Mucosa of descending colon (tissue), 3 donors: ENCODE measurements at regions not wholly inside any gene's neighbourhood (a gene's known extent, or its start where the extent isn't known, plus 50 kb on each side); places are given as distances from the start of the nearest gene placed in this dataset.

ENCODE experiments used
- ATAC-seq: fragments of 200-7000 bp; cut with Tn5 transposase; one replicate; pipeline ENCODE4 v1.9.1; 2020; ENCODE audit warnings: mild to moderate bottlenecking, moderate library complexity
- DNase-seq, 3 donors: peaks; one replicate each; pipeline ENCODE4 v3.0.0-alpha.2; 2020
- H3K36me3 ChIP-seq: fragments of 200-600 bp; one replicate; pipeline ENCODE4 v1.8.0; 2021; ENCODE audit warnings: low read depth, mild to moderate bottlenecking
- H3K4me1 ChIP-seq: fragments of 200-600 bp; one replicate; pipeline ENCODE4 v1.8.0; 2021; ENCODE audit warnings: low read depth, mild to moderate bottlenecking
- H3K4me3 ChIP-seq: fragments of 200-600 bp; one replicate; pipeline ENCODE4 v1.8.0; 2021; ENCODE audit warnings: mild to moderate bottlenecking
- H3K9me3 ChIP-seq: fragments of 200-600 bp; one replicate; pipeline ENCODE4 v1.8.0; 2021; ENCODE audit warnings: mild to moderate bottlenecking
- intact Hi-C, 2 donors: fragments of 100-400 bp; cut with DNase I in 1 of 2; cut with micrococcal nuclease in 1 of 2; formaldehyde crosslinking; loops; one replicate each; pipeline versions ENCODE4 v1.11.0 to v1.11.1; 2022; cut with DNase I, micrococcal nuclease
- TF ChIP-seq, protein P1 (sequence below): fragments of 200-600 bp; IDR thresholded peaks from one replicate; pipeline ENCODE4 v1.8.0; 2022; ENCODE audit warnings: antibody characterized with exemption, mild to moderate bottlenecking
- donor health status: DM: no; HTN: no; CAD: no; lungs with moderate emphysema.
- donor health status: DM: no; HTN: no; CAD: no.
- donor health status: DM: no; HTN: yes; CAD: no.

GRCh38 chr5:175003531-175003930 lies 279.1 kb downstream of the MSX2 start:
- H3K4me3 ChIP-seq: no peak overlapping the region
- no peak for ATAC-seq
- no peaks in the 10 kb centered on the region for H3K4me1 ChIP-seq
- intact Hi-C loops: no loop called here
- no peak for DNase-seq
- H3K36me3 ChIP-seq: no peaks in the 10 kb centered on the region
- TF ChIP-seq, protein P1, sequence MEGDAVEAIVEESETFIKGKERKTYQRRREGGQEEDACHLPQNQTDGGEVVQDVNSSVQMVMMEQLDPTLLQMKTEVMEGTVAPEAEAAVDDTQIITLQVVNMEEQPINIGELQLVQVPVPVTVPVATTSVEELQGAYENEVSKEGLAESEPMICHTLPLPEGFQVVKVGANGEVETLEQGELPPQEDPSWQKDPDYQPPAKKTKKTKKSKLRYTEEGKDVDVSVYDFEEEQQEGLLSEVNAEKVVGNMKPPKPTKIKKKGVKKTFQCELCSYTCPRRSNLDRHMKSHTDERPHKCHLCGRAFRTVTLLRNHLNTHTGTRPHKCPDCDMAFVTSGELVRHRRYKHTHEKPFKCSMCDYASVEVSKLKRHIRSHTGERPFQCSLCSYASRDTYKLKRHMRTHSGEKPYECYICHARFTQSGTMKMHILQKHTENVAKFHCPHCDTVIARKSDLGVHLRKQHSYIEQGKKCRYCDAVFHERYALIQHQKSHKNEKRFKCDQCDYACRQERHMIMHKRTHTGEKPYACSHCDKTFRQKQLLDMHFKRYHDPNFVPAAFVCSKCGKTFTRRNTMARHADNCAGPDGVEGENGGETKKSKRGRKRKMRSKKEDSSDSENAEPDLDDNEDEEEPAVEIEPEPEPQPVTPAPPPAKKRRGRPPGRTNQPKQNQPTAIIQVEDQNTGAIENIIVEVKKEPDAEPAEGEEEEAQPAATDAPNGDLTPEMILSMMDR: no peak
- no peaks in the 10 kb centered on the region for H3K9me3 ChIP-seq

DNA sequence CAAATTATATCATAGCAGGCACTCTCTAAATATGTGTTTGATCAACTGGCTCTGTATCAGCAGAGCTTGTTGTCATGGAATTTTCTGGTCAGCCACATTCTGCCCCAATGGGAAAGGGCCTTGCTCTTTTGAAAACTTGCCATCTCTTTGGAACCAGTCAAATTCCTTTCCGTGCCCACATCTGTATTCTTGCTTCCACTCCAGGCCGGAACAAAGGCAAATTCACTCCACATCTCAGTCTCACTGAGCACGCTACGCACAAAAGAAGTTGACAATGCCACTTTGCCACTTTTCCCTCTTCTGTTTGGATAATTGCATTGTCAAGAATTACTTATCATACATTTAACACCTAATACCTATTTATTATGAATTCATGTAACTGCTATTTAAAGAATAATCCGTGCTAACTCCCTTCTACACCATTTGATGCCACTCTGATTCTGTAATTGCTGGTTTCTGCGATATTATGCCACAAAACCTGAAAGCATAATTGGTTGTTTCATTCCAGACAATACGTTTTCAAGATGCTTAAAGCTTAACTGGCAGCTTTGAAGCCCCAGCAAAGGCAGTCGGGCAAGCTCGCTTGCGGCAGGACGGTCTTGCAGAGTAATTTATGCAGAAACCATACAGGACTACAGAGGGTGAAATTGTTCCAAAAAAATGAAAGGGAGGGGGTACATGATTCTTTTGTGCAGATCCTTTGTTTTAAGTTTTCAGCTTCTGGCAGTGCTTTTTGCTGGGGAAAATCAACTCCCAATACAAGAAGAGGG lies 277.7 kb downstream of the MSX2 start:
- ATAC-seq (no peak), DNase-seq (no peak)
- no peaks in the 10 kb centered on the region for H3K9me3 ChIP-seq
- no peaks in the 10 kb centered on the region for H3K4me1 ChIP-seq
- intact Hi-C loops: no loop called here
- TF ChIP-seq, protein P1: no peak
- no peak overlapping the region for H3K4me3 ChIP-seq
- no peaks in the 10 kb centered on the region for H3K36me3 ChIP-seq

GRCh38 chr5:175001311-175001710 lies 276.9 kb downstream of the MSX2 start:
- Histone ChIP-seq H3K36me3 (no peaks in the 10 kb centered on the region), H3K4me1 (no peaks in the 10 kb centered on the region), H3K9me3 (no peaks in the 10 kb centered on the region), H3K4me3 (no peak overlapping the region)
- intact Hi-C loops: no loop called here
- DNase-seq (no peak), ATAC-seq (no peak)
- TF ChIP-seq, protein P1: no peak

GRCh38 chr5:174999581-174999980 lies 275.2 kb downstream of the MSX2 start:
- Histone ChIP-seq H3K4me3 (no peak overlapping the region), H3K36me3 (no peaks in the 10 kb centered on the region), H3K9me3 (no peaks in the 10 kb centered on the region), H3K4me1 (no peaks in the 10 kb centered on the region)
- TF ChIP-seq, protein P1: no peak
- ATAC-seq (no peak), DNase-seq (no peak)
- intact Hi-C loops: no loop called here

DNA sequence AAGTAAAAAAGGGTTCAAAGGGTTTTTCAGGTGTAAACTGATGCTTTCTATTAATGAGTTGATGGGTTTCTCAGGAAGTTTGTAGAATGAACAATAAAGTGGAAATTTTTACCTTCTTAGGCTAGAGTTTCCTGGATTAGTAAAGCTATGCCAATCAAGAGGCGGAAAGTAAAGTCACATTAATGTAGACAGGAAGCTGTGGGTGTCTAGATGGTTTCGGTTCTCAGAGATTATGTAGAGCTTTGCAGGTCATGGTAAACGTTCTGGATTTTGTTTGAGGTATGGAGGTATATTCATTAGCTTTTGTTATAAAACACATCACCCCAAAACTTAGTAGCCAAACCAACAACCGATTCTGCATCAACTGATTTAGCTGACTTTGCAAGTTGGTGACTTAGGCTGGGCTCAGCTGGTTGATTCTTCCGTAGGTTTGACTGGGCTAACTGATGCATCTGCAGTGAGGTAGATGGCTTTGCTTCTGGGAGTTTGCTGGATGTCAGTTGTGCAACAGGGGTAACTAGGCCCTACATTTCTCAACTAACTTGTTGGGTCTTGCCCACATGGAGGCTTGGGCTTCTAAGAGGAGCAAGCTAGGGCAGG lies 273.8 kb downstream of the MSX2 start:
- H3K4me1 ChIP-seq: no peaks in the 10 kb centered on the region
- ATAC-seq: no peak
- no peak overlapping the region for H3K4me3 ChIP-seq
- intact Hi-C loops: no loop called here
- TF ChIP-seq, protein P1: no peak
- H3K9me3 ChIP-seq: no peaks in the 10 kb centered on the region
- H3K36me3 ChIP-seq: no peaks in the 10 kb centered on the region
- no peak for DNase-seq
